ENCODE measurements at regions not wholly inside any gene's neighbourhood (a gene's known extent, or its start where the extent isn't known, plus 50 kb on each side); places are given as distances from the start of the nearest gene placed in this dataset.

- peaks cover 41% of the 10 kb centered on the region for H3K27me3 ChIP-seq
- H3K9me3 ChIP-seq, result no peaks in the 10 kb centered on the region
- no peaks in the 10 kb centered on the region for H3K36me3 ChIP-seq
- no peaks in the 10 kb centered on the region for H3K4me1 ChIP-seq (ENCODE audit: control insufficient read depth in 1 of 2, insufficient read depth in 1 of 2, low read depth in 1 of 2, low read length in 1 of 2)
- TF ChIP-seq CTCF (IDR thresholded peaks at IDR 0.05), result no peak
- H3K27ac ChIP-seq, result no peak overlapping the region
- no peak overlapping the region for H3K4me3 ChIP-seq (ENCODE audit: low read depth in 1 of 2, low read length in 1 of 2)
Measured at GRCh38 chr13:74574964-74575728, 440.9 kb upstream of the KLF12 start.

- Histone ChIP-seq H3K4me1 (ENCODE audit: control insufficient read depth in 1 of 2, insufficient read depth in 1 of 2, low read depth in 1 of 2, low read length in 1 of 2) (no peaks in the 10 kb centered on the region), H3K4me3 (ENCODE audit: low read depth in 1 of 2, low read length in 1 of 2) (no peak overlapping the region), H3K36me3 (no peaks in the 10 kb centered on the region), H3K9me3 (no peaks in the 10 kb centered on the region), H3K27me3 (peaks cover 41% of the 10 kb centered on the region), H3K27ac (no peak overlapping the region)
- no peak for TF ChIP-seq CTCF (IDR thresholded peaks at IDR 0.05)
Measured at GRCh38 chr13:74573654-74574053, 439.4 kb upstream of the KLF12 start.

GRCh38 chr13:74571811-74572210 lies 437.6 kb upstream of the KLF12 start:
- H3K9me3 ChIP-seq, result no peaks in the 10 kb centered on the region
- no peaks in the 10 kb centered on the region for H3K36me3 ChIP-seq
- no peak overlapping the region for H3K27ac ChIP-seq
- TF ChIP-seq CTCF (IDR thresholded peaks at IDR 0.05), result no peak
- H3K4me1 ChIP-seq (ENCODE audit: control insufficient read depth in 1 of 2, insufficient read depth in 1 of 2, low read depth in 1 of 2, low read length in 1 of 2), result no peaks in the 10 kb centered on the region
- no peak overlapping the region for H3K4me3 ChIP-seq (ENCODE audit: low read depth in 1 of 2, low read length in 1 of 2)
- H3K27me3 ChIP-seq, result peaks cover 31% of the 10 kb centered on the region

GRCh38 chr13:74570834-74571233 lies 436.6 kb upstream of the KLF12 start:
- Histone ChIP-seq H3K36me3 (no peaks in the 10 kb centered on the region), H3K27ac (no peak overlapping the region), H3K4me1 (ENCODE audit: control insufficient read depth in 1 of 2, insufficient read depth in 1 of 2, low read depth in 1 of 2, low read length in 1 of 2) (no peaks in the 10 kb centered on the region), H3K27me3 (peaks cover 21% of the 10 kb centered on the region), H3K9me3 (no peaks in the 10 kb centered on the region), H3K4me3 (ENCODE audit: low read depth in 1 of 2, low read length in 1 of 2) (no peak overlapping the region)
- no peak for TF ChIP-seq CTCF (IDR thresholded peaks at IDR 0.05)

GRCh38 chr13:74570046-74570445 lies 435.8 kb upstream of the KLF12 start:
- H3K9me3 ChIP-seq, result no peaks in the 10 kb centered on the region
- TF ChIP-seq CTCF (IDR thresholded peaks at IDR 0.05), result no peak
- no peaks in the 10 kb centered on the region for H3K36me3 ChIP-seq
- H3K27ac ChIP-seq, result no peak overlapping the region
- H3K27me3 ChIP-seq, result peaks cover 13% of the 10 kb centered on the region
- H3K4me3 ChIP-seq (ENCODE audit: low read depth in 1 of 2, low read length in 1 of 2), result no peak overlapping the region
- H3K4me1 ChIP-seq (ENCODE audit: control insufficient read depth in 1 of 2, insufficient read depth in 1 of 2, low read depth in 1 of 2, low read length in 1 of 2), result no peaks in the 10 kb centered on the region
